CD4-positive, alpha-beta T cell (primary cell): ENCODE measurements at regions not wholly inside any gene's neighbourhood (a gene's known extent, or its start where the extent isn't known, plus 50 kb on each side); places are given as distances from the start of the nearest gene placed in this dataset.
"Not testable (repeated sequence)": the region's sequence is repeated elsewhere in the genome, so short reads cannot be mapped to it uniquely, and the experiment has no call there.

ENCODE experiments used
- ATAC-seq: fragments of 200-7000 bp; cut with Tn5 transposase; one replicate; pipeline ENCODE4 v1.10.0; 2022; ENCODE audit warnings: mild to moderate bottlenecking; ENCODE audit not compliant: poor library complexity
- CTCF ChIA-PET: fragments of 350-600 bp; sonication (Branson Sonifier 250); formaldehyde crosslinking; loops from one replicate; lab custom pipeline; 2021; ENCODE audit warnings: antibody characterized with exemption, inconsistent platforms; lab: Charles Lee
- POLR2A ChIA-PET: fragments of 350-600 bp; sonication (Branson Sonifier 250); formaldehyde crosslinking; loops from one replicate; lab custom pipeline; 2021; ENCODE audit warnings: antibody characterized with exemption, inconsistent platforms; lab: Charles Lee
- DNase-seq, 14 experiments: peaks; one replicate each; pipeline ENCODE4 v3.0.0-alpha.2; 2013 to 2020; ENCODE audit warnings: mixed read lengths in 2 of 14
- H3K27ac ChIP-seq, 2 donors: one replicate each; pipeline versions ENCODE4 v1.5.1 to v1.7.0; 2013; ENCODE audit warnings: low read length in 2 of 2, low read depth in 1 of 2, mild to moderate bottlenecking in 1 of 2
- H3K27me3 ChIP-seq, 2 experiments: 1 replicate in 1 of 2; 2 replicates in 1 of 2; pipeline versions ENCODE4 v1.6.1 to v1.7.0; 2013; ENCODE audit warnings: low read length in 2 of 2, control low read depth in 1 of 2, mild to moderate bottlenecking in 1 of 2, moderate library complexity in 1 of 2; ENCODE audit not compliant: insufficient read depth in 2 of 2, control insufficient read depth in 1 of 2
- H3K36me3 ChIP-seq: one replicate; pipeline ENCODE4 v1.6.1; 2013; ENCODE audit warnings: low read length, control low read depth; ENCODE audit not compliant: insufficient read depth
- H3K4me1 ChIP-seq: one replicate; pipeline ENCODE4 v1.6.1; 2013; ENCODE audit warnings: low read length, control low read depth; ENCODE audit not compliant: insufficient read depth
- H3K4me3 ChIP-seq: one replicate; pipeline ENCODE4 v1.5.1; 2013; ENCODE audit warnings: mild to moderate bottlenecking, low read length, moderate library complexity
- H3K9me3 ChIP-seq, 2 experiments: 1 replicate in 1 of 2; 2 replicates in 1 of 2; pipeline versions ENCODE4 v1.6.1 to v1.7.0; 2013; ENCODE audit warnings: low read length in 2 of 2, mild to moderate bottlenecking in 2 of 2, control low read depth in 1 of 2, moderate library complexity in 1 of 2; ENCODE audit not compliant: control insufficient read depth in 1 of 2, insufficient read depth in 1 of 2
- H3K27ac Mint-ChIP-seq: one replicate; pipeline ENCODE4 v1.8.0; 2020; ENCODE audit warnings: mixed read lengths
- H3K27me3 Mint-ChIP-seq: one replicate; pipeline ENCODE4 v1.8.0; 2021; ENCODE audit warnings: mixed read lengths
- H3K36me3 Mint-ChIP-seq: one replicate; pipeline ENCODE4 v1.8.0; 2021; ENCODE audit warnings: low read depth, mixed read lengths
- H3K4me1 Mint-ChIP-seq: one replicate; pipeline ENCODE4 v1.8.0; 2021; ENCODE audit warnings: low read depth, mixed read lengths
- H3K4me3 Mint-ChIP-seq: one replicate; pipeline ENCODE4 v1.8.0; 2020; ENCODE audit warnings: mild to moderate bottlenecking, mixed read lengths
- H3K9me3 Mint-ChIP-seq: one replicate; pipeline ENCODE4 v1.8.0; 2020; ENCODE audit warnings: mixed read lengths
- CTCF ChIP-seq: fragments of 200-600 bp; IDR thresholded peaks from one replicate; pipeline ENCODE4 v1.8.0; 2022; ENCODE audit warnings: antibody characterized with exemption, mild to moderate bottlenecking
- intact Hi-C, 2 experiments: fragments of 100-400 bp; cut with DNase I in 1 of 2; cut with micrococcal nuclease in 1 of 2; formaldehyde crosslinking; loops; one replicate each; pipeline versions ENCODE4 v1.15.1 to v1.9.0; 2023 to 2025; cut with DNase I, micrococcal nuclease

GRCh38 chr16:9665851-9666271, 516.4 kb downstream of the GRIN2A start:
- intact Hi-C loops, result no loop called here
- no peak for TF ChIP-seq CTCF
- POLR2A ChIA-PET, result no interaction called here
- no peak overlapping the region for H3K4me3 ChIP-seq
- CTCF ChIA-PET, result no interaction called here
- no peaks in the 10 kb centered on the region for H3K27me3 ChIP-seq
- no peak overlapping the region for H3K27ac Mint-ChIP-seq
- no peaks in the 10 kb centered on the region for H3K4me1 Mint-ChIP-seq
- no peak for DNase-seq
- no peaks in the 10 kb centered on the region for H3K36me3 ChIP-seq
- no peak overlapping the region for H3K27ac ChIP-seq
- H3K9me3 Mint-ChIP-seq, result peaks cover 8% of the 10 kb centered on the region
- ATAC-seq, result no peak
- H3K4me3 Mint-ChIP-seq, result no peak overlapping the region
- H3K4me1 ChIP-seq, result no peaks in the 10 kb centered on the region
- H3K9me3 ChIP-seq, result peaks cover 0 to 6% of the 10 kb centered on the region in 2 experiments
- H3K36me3 Mint-ChIP-seq, result no peaks in the 10 kb centered on the region
- peaks cover 4% of the 10 kb centered on the region for H3K27me3 Mint-ChIP-seq

DNA sequence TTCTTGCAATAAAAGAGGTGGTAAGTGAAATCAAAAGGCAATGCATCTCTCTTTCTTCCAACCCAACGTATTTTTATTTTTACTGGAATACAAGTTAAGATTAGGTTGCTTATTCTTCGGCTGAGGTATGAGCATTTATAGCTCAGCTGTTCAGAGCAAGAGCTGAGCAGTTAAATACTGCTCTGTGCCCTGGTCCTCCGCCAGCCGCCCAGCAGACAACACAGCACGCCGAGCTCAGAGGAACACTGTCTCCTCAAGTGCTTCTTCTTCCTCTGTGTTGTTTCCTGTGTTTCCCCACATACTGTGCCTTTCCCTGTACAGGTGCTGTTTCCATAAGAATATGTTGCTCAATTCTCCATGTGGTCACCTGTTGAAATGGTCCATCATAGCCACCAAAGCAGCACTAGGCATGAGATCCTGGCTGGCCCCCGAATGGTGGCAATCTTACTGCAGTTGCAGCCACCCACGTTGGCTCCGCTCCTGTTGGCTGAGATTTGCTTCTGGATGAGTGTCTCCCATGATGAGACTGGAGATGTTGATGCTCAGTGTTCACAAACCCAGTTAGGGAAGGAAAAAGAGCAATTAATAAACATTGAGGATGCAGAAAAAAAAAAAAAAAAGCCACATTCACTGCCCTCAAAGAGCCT, 515.3 kb downstream of the GRIN2A start:
- intact Hi-C loops, result no loop called here
- H3K27ac Mint-ChIP-seq, result no peak overlapping the region

GRCh38 chr16:9670033-9670432, 512.2 kb downstream of the GRIN2A start:
- Mint-ChIP-seq H3K27ac (no peak overlapping the region), H3K27me3 (peaks cover under 1% of the 10 kb centered on the region), H3K9me3 (peaks cover 8% of the 10 kb centered on the region), H3K4me3 (no peak overlapping the region), H3K4me1 (no peaks in the 10 kb centered on the region), H3K36me3 (no peaks in the 10 kb centered on the region)
- H3K27ac ChIP-seq, result no peak overlapping the region
- H3K4me3 ChIP-seq, result no peak overlapping the region
- intact Hi-C loops, result no loop called here
- no peaks in the 10 kb centered on the region for H3K36me3 ChIP-seq
- DNase-seq, result no peak
- ChIA-PET CTCF (no interaction called here), POLR2A (no interaction called here)
- H3K27me3 ChIP-seq, result no peaks in the 10 kb centered on the region
- H3K4me1 ChIP-seq, result no peaks in the 10 kb centered on the region
- peaks cover 0 to 3% of the 10 kb centered on the region in 2 experiments for H3K9me3 ChIP-seq
- no peak for ATAC-seq
- no peak for TF ChIP-seq CTCF

More for the DNA sequence above, 515.3 kb downstream of the GRIN2A start:
- Mint-ChIP-seq H3K9me3 (peaks cover 8% of the 10 kb centered on the region), H3K4me1 (no peaks in the 10 kb centered on the region), H3K27me3 (peaks cover 4% of the 10 kb centered on the region), H3K36me3 (no peaks in the 10 kb centered on the region), H3K4me3 (no peak overlapping the region)
- no peak for TF ChIP-seq CTCF
- POLR2A ChIA-PET, result no interaction called here
- Histone ChIP-seq H3K4me1 (no peaks in the 10 kb centered on the region), H3K4me3 (no peak overlapping the region), H3K27me3 (no peaks in the 10 kb centered on the region), H3K36me3 (no peaks in the 10 kb centered on the region), H3K27ac (no peak overlapping the region), H3K9me3 (peaks cover 0 to 6% of the 10 kb centered on the region in 2 experiments)
- CTCF ChIA-PET, result no interaction called here
- ATAC-seq (no peak), DNase-seq (no peak)

DNA sequence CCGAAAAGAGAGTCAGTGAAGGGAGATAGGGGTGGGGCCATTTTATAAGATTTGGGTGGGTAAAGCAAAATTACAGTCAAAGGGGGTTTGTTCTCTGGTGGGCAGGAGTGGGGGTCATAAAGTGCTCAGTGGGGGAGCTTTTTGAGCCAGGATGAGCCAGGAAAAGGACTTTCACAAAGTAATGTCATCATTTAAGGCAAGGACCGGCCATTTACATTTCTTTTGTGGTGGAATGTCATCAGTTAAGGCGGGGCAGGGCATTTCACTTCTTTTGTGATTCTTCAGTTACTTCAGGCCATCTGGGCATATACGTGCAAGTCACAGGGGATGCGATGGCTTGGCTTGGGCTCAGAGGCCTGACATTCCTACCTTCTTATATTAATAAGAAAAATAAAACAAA, 511.6 kb downstream of the GRIN2A start:
- H3K36me3 Mint-ChIP-seq, POLR2A ChIA-PET, ATAC-seq, H3K9me3 ChIP-seq, H3K27ac ChIP-seq, intact Hi-C loops, H3K27me3 Mint-ChIP-seq, H3K4me3 Mint-ChIP-seq, H3K36me3 ChIP-seq, H3K4me1 Mint-ChIP-seq, DNase-seq, H3K4me3 ChIP-seq, H3K27ac Mint-ChIP-seq, H3K4me1 ChIP-seq, H3K9me3 Mint-ChIP-seq, CTCF ChIA-PET, H3K27me3 ChIP-seq: not testable (repeated sequence)

- CTCF ChIA-PET, H3K4me1 ChIP-seq, H3K36me3 ChIP-seq, ATAC-seq, H3K27ac ChIP-seq, POLR2A ChIA-PET, H3K27ac Mint-ChIP-seq, H3K9me3 ChIP-seq, DNase-seq, H3K27me3 ChIP-seq, H3K4me3 ChIP-seq, H3K4me1 Mint-ChIP-seq, H3K36me3 Mint-ChIP-seq, H3K27me3 Mint-ChIP-seq, intact Hi-C loops, H3K4me3 Mint-ChIP-seq, H3K9me3 Mint-ChIP-seq: not testable (repeated sequence)
Measured at GRCh38 chr16:9676560-9677300, 505.5 kb downstream of the GRIN2A start.
